Right lobe of liver (tissue), 4 donors: ENCODE measurements at regions not wholly inside any gene's neighbourhood (a gene's known extent, or its start where the extent isn't known, plus 50 kb on each side); places are given as distances from the start of the nearest gene placed in this dataset.

Experiments used
- CTCF ChIP-seq, 4 donors: fragments of 200-600 bp in 3 of 4; fragments of 450-650 bp in 1 of 4; IDR thresholded peaks; one replicate each; pipeline versions ENCODE4 v1.5.1 to v1.8.0; 2016 to 2022; ENCODE audit warnings: antibody characterized with exemption in 4 of 4, mild to moderate bottlenecking in 2 of 4
- POLR2A ChIP-seq: fragments of 450-650 bp; IDR thresholded peaks from one replicate; pipeline ENCODE4 v1.6.1; 2017; ENCODE audit warnings: antibody characterized with exemption, mild to moderate bottlenecking
- donor health status: DM: no; HTN: no; CAD: no.
- donor health status: DM: no; HTN: no; CAD: no.
- donor health status: DM: no; HTN: yes; CAD: no.

GRCh38 chrX:63530654-63531053 is 179.5 kb upstream of the SPIN4 start:
- TF ChIP-seq CTCF (IDR thresholded peaks at IDR 0.05) (no peak), POLR2A (no peak)
